Activated CD4-positive, alpha-beta T cell treated with anti-CD3 and anti-CD28 coated beads, Interleukin-2, amount 50 U/mL, for 48 hours (primary cell): ENCODE measurements at regions not wholly inside any gene's neighbourhood (a gene's known extent, or its start where the extent isn't known, plus 50 kb on each side); places are given as distances from the start of the nearest gene placed in this dataset.

Experiments
- DNase-seq, 2 experiments: peaks; one replicate each; pipeline ENCODE4 v3.0.0-alpha.2; 2020

GRCh38 chr3:82078246-82078645 is 316.8 kb upstream of the GBE1 start:
- DNase-seq: no peak

DNA sequence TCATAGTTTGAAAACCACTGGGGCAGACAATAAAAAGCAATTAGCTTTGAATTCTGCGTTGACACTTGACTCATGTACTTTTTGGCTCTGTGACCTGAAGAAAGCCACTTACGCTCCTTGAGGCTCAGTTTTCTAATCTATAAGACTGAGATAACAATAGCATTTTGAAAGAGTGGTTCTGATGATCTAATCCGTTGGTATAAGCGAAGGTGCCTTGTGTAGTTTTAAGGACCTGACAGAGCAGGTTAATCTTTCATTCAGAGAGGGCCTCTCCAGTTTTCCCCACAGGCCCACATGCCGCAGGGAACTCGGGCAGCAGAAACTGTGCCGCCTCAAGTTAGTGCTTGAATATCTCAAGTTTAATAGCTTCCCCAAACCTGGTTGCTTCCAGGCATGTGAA is 306.0 kb upstream of the GBE1 start:
- no peak for DNase-seq

DNA sequence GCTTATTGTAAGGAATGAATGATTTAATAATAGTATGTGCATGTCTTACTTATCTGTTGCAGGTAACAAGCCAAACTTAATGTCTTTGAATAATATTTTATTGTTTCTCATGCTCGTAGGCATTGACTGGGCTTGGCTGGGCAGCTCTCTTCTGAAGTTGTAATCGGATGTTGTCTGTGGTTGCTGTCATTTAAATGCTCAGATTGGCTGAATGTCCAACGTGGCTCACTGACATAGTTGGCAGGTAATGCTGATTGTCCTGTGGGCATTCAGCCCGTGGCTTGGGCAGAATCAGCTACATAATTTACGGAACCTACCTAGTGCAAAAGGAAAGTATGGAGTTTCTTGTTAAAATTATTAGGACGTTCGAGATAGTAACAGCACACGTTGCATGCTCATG is 297.4 kb upstream of the GBE1 start:
- no peak for DNase-seq

- no peak for DNase-seq
Measured at GRCh38 chr3:82055792-82056191, 294.3 kb upstream of the GBE1 start.

- DNase-seq: no peak
Measured at GRCh38 chr3:82054849-82055248, 293.4 kb upstream of the GBE1 start.

- DNase-seq: no peak
Measured at GRCh38 chr3:82053236-82053635, 291.8 kb upstream of the GBE1 start.

DNA sequence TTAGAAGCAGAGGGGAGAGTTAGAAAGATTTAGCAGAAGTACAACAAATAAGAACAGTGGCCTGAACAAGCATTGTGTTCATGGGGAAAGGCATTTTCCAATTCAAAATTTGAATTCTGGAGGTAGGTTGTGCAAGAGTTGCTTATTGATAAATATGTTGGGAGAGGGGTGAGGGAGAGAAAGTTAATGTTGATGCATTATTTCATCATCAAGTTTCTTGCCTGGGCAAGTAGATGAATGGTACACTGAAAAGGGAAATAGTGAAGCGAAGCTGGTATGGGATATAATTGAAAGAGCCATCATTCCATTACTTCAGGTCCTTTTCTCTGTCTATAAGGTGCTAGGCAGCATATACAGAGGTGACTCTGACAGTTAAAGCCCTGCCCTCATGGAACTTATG is 288.9 kb upstream of the GBE1 start:
- no peak for DNase-seq

DNA sequence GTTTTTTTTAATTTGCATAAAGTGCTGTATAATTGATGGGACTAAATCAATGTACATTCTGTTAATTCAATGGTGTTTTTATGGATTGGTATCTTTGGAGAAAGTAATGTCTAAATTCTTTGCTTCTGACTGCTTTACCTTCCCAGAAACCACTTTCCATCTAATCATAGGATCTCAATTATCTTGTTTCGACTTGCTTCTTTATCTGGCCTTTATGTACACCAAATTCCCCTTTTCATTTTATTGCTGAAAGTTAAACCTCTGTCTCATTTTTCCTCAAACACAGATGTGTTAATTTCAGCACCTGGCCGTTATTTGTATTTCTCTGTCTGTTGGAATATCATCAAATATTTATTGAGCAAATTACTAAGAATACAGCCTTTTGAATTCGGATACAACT is 287.3 kb upstream of the GBE1 start:
- no peak for DNase-seq

DNA sequence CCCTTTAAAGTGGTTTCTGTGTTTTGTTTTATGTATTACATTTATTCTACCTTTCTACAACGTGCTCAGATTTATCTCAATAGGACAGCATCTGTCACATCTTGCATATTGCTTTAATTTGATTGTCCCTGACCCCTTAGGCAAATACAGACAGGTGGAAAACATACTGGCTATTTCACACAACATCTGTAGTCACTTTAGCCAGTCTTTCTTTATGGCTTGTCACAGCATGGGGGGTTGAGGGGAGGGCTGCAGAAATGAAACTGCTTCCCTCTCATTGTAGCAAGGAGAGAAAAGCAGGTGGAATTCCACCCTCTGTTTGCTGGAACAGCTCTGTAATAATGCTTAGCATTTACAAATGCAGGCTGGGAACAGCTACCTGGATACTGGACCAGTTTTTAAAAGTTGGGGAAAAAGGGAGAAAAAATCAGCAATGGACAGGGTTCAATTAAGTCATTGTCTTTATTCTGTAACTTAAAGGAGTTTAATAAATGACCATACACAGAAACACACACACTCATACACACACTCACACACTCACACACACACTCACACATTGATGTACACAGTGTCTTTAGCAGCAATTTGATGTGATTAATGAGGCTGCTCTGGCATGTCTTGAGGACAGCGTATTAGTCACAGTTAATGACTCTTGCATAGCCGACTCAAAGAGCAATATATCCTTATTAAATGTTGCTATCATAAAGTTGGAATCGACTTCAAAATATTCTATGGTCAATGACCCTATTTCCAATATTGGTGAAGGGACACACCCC is 283.7 kb upstream of the GBE1 start:
- DNase-seq: no peak

DNA sequence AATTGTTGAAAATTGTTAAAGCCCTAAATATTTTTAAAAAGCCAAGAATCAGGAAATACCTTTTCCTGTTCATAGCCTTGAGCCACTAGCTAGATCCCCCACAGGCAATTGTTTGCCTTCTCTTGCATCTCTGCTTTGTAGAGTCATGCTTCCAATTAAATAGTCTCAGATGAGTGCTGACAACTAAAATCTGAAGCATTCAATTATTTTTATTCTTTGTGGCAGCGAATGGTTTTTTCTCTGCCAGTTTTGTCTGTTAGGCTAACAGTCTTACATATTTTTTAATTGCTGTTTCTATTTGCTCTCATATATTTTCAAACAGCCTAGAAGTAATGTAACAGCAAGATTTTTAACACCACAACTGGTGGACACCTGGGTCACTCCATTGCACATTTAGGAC is 277.1 kb upstream of the GBE1 start:
- no peak for DNase-seq

- DNase-seq: no peak
Measured at GRCh38 chr3:82033186-82033585, 271.7 kb upstream of the GBE1 start.

GRCh38 chr3:82031596-82031995 is 270.2 kb upstream of the GBE1 start:
- no peak for DNase-seq

DNA sequence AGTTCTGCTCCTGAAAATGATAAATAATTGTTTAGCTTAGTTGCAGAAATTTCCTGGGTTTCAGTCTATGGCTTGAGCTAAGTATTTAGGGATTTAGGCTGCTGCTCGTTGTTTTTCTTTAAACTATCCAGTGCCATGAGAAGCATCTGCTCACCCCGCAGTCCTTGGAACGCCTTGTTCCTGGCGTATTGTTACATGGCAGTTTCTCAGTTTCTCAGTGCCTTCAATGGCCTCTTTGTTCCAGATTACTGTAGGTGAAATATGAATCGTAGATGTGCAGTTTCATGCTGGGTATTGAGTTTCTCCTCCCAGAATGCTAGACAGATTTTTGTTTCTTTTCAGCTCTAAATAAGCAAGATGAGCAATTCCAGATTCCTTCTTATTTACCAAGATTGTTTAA is 269.5 kb upstream of the GBE1 start:
- DNase-seq: no peak

- no peak for DNase-seq
Measured at GRCh38 chr3:82022836-82023235, 261.4 kb upstream of the GBE1 start.

DNA sequence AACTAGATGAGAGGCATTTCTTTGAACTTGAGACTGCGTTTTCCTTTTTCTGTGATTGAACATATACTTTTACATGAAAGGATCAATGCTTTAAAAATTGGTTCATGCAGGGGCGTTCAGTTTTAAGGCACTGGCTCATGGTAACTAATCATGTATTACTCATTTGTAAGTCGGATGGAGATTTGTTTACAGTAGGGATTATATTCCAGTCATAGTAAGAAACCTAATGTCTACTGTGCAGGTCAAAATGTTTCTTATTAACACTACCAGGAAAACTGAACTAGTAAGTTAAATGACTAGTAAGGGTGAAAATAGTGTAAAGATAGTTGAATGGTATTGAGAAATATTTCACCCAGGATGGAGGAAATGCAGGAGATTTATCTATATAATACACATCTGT is 258.8 kb upstream of the GBE1 start:
- no peak for DNase-seq

DNA sequence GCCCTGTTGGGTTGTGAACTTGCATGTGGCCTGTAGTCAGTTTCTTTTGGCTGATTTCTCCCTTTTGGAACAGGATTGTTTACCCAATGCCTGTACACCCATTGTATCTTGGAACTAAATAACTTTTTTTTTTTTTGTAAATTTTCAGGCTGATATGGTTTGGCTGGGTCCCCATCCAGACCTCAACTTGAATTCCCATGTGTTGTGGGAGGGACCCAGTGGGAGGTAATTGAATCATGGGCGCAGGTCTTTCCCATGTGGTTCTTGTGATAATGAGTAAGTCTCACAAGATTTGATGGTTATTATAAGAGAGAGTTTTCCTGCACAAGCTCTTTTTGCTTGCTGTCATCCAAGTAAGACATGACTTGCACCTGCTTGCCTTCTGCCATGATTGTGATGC is 253.8 kb upstream of the GBE1 start:
- DNase-seq: no peak

DNA sequence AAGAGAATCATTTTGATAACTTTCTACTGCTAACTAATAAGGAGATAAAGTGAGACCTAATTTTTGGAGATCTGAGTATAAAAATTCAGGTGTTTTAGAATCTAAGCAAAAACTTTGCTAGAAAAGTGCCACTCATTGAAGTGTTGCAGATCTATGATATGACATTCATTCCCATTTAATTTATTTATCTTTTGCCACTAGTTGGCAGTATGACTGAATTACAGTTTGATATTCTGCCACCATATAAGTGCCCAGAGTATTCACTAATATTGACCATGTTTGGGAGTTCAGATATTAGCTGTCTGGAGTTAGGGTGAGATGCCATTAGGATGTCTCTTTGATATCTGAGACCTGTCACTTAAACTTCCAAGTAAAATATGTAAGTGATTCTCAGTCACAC is 251.3 kb upstream of the GBE1 start:
- DNase-seq: no peak

DNA sequence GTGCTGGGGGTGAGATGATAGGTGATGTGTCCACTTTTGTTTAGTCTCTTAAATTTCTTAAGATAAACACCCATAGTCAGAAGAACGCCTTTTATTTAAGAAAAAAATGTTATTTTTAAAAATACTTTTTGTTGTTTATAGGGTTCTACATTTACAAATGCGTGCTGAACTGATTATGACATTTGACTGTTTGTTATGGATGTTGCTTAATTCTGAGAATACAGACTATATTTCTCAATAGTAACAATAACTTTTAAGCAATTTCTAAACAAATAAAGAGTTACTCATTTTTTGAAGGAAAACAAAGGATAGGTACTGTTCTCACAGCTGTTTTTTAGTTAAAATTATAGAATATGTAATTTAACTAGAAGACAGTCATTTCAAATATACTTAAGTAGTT is 249.9 kb upstream of the GBE1 start:
- no peak for DNase-seq

DNA sequence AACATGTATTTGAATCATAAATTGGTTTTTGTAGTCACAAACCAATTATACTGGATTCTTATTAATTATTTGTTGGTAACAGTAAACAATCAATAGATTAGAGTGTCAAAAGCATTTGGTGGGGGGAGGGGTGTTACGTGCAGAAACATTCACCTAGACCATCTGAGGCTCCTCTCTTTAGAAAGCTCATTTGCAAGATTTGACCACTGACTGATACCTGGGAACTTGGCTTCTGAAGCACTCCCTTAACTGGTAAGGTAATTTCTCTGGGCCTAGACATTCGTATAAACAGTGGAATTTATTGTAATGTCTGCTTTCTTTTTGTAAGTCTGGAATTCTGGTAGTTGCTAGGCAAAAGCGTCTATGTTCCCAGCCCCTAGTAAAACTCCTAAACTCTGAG is 243.8 kb upstream of the GBE1 start:
- DNase-seq: no peak

- DNase-seq: no peak
Measured at GRCh38 chr3:82004266-82004665, 242.8 kb upstream of the GBE1 start.

- DNase-seq: no peak
Measured at GRCh38 chr3:82002986-82003642, 241.7 kb upstream of the GBE1 start.

GRCh38 chr3:82002491-82002890 is 241.0 kb upstream of the GBE1 start:
- no peak for DNase-seq

- DNase-seq: no peak
Measured at GRCh38 chr3:82001276-82001923, 240.0 kb upstream of the GBE1 start.

DNA sequence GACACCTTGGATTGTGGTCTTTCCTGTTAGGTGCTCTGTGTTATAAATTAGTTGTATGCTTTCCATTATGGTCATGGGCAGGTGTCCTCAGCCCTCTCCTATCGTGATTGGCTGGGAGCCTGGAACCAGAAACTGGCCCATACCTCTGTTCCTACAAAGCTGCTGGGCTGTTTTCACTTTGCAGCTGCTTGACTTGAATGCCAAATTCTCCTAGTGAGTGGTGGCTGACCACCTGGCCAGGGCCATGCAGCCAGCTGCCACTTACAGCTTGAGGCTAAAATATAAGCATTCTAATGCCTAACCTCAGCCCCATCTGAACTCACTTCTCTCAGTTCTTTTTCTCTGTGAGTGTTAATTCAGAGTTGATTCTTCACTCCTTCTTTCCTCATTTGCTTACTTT is 239.3 kb upstream of the GBE1 start:
- no peak for DNase-seq
